Fibroblast of villous mesenchyme (primary cell): ENCODE measurements at regions not wholly inside any gene's neighbourhood (a gene's known extent, or its start where the extent isn't known, plus 50 kb on each side); places are given as distances from the start of the nearest gene placed in this dataset. TPM values are rescaled to one million over a fixed set of nuclear protein-coding genes. Genes with fewer than 3 reads are reported as not detected.

ENCODE experiments used
- DNase-seq: peaks from one replicate; pipeline ENCODE4 v3.0.0-alpha.2; 2010; ENCODE audit warnings: low read depth
- H3K4me3 ChIP-seq: 2 replicates; pipeline ENCODE4 v1.5.1; 2011; ENCODE audit warnings: low read depth, mild to moderate bottlenecking, low read length
- small RNA-seq: library from RNA; depleted of rRNA; stranded (forward); fragments of <200 nt; gene quantifications from one replicate; pipeline ENCODE3, GENCODE V24; 2012
- TF ChIP-seq, protein P1 (sequence below): IDR thresholded peaks from 2 replicates; pipeline ENCODE4 v1.5.1; 2012; ENCODE audit warnings: low read depth, mild to moderate bottlenecking, low read length; ENCODE audit not compliant: insufficient read depth

DNA sequence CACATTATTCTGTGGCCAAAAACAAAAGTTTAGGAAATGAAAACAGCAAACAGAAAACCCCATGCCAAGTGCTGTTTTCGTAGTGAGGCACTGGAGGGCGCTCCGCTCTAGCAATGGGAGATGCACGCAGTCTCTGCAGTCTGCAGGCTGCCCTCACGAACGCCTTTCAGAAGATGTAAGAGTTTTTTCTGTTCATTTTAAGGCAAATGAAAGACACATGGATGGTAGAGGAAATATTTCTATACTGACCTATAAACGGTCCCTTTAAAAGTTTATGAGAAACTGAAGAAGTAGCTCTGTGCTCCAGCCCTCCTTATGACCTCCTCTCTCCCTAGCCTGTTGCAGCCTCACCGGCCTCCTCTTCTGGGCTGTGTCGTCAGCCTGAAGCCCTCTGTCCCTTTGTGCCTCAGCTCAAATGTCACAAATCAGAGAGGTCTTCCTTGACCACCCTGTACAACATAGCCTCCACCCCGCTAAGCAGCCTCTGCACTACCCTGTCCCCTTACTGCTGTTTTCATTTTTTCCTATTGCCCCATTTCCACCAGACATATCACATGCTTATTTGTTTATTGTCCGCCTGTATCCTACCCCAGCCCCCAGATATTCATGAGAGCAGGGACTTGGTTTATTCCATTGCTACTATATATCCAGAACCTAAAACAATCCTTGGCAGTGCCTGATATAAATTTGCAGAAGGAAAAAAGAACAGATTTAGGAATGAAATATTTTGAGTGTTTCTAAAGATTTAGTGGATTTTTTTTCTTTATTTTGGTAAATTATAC, 116.4 kb downstream of the TM9SF2 start:
- TF ChIP-seq, protein P1, sequence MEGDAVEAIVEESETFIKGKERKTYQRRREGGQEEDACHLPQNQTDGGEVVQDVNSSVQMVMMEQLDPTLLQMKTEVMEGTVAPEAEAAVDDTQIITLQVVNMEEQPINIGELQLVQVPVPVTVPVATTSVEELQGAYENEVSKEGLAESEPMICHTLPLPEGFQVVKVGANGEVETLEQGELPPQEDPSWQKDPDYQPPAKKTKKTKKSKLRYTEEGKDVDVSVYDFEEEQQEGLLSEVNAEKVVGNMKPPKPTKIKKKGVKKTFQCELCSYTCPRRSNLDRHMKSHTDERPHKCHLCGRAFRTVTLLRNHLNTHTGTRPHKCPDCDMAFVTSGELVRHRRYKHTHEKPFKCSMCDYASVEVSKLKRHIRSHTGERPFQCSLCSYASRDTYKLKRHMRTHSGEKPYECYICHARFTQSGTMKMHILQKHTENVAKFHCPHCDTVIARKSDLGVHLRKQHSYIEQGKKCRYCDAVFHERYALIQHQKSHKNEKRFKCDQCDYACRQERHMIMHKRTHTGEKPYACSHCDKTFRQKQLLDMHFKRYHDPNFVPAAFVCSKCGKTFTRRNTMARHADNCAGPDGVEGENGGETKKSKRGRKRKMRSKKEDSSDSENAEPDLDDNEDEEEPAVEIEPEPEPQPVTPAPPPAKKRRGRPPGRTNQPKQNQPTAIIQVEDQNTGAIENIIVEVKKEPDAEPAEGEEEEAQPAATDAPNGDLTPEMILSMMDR = peak; percentile 85
- H3K4me3 ChIP-seq = no peak overlapping the region
- peak; percentile 52 for DNase-seq

- TF ChIP-seq, protein P1 = peak; percentile 21
- H3K4me3 ChIP-seq = no peak overlapping the region
- DNase-seq = peak; percentile 9
These were observed 113.2 kb downstream of the TM9SF2 start for GRCh38 chr13:99614465-99614885.

Small RNAs in the stretch of these regions (small RNA-seq; reads per million reads assigned to genes)
- gene MIR4306 (not detected), gene RF00402 (not detected)
